A549 (cell line): ENCODE measurements at regions not wholly inside any gene's neighbourhood (a gene's known extent, or its start where the extent isn't known, plus 50 kb on each side); places are given as distances from the start of the nearest gene placed in this dataset.

Source experiments
- ATAC-seq, 2 experiments: fragments of 200-7000 bp in 1 of 2; fragments of >200 bp in 1 of 2; cut with Nextera tagmentation in 1 of 2; cut with Tn5 transposase in 1 of 2; 3 replicates each; pipeline versions ENCODE4 v1.8.0 to v1.9.1; 2018 to 2020; ENCODE audit warnings: mild to moderate bottlenecking in 1 of 2, moderate library complexity in 1 of 2
- CTCF ChIA-PET: fragments of 300-600 bp; sonication (Branson Sonifier 250); formaldehyde crosslinking; extraction: SDS; loops from one replicate; lab custom pipeline; 2021; ENCODE audit warnings: antibody characterized with exemption, inconsistent platforms; lab: Yijun Ruan, JAX
- POLR2A ChIA-PET: fragments of 350-600 bp; formaldehyde crosslinking; extraction: SDS; loops from one replicate; lab custom pipeline; 2021; ENCODE audit warnings: antibody characterized with exemption, inconsistent platforms; lab: Yijun Ruan, JAX
- DNase-seq, 2 experiments: peaks; one replicate each; pipeline versions ENCODE4 v3.0.0 to v3.0.0-alpha.2; 2011 to 2016; ENCODE audit warnings: low read depth in 1 of 2, low spot score in 1 of 2
- FAIRE-seq: peaks from 2 replicates; lab custom pipeline; 2011; peaks lifted over from hg19 to GRCh38; lab: Jason Lieb, UNC
- H3K27ac ChIP-seq, 2 experiments: fragments of >200 bp; sonication (Bioruptor Twin); formaldehyde crosslinking; 3 replicates each; pipeline ENCODE4 v1.5.1; 2016 to 2017
- H3K4me1 ChIP-seq: fragments of >200 bp; sonication (Bioruptor Twin); formaldehyde crosslinking; 3 replicates; pipeline ENCODE4 v1.6.1; 2016
- H3K4me2 ChIP-seq: fragments of >200 bp; sonication (Bioruptor Twin); formaldehyde crosslinking; 3 replicates; pipeline ENCODE4 v1.6.1; 2016
- H3K4me3 ChIP-seq: fragments of >200 bp; sonication (Bioruptor Twin); formaldehyde crosslinking; 3 replicates; pipeline ENCODE4 v1.5.1; 2016
- H3K9me3 ChIP-seq: fragments of >200 bp; sonication (Bioruptor Twin); formaldehyde crosslinking; 3 replicates; pipeline ENCODE4 v1.6.1; 2016
- BCL3 ChIP-seq: fragments of >200 bp; sonication (Bioruptor Twin); formaldehyde crosslinking; IDR thresholded peaks from 3 replicates; pipeline ENCODE4 v1.6.1; 2016
- CBX8 ChIP-seq: fragments of 200-600 bp; sonication (generic); IDR thresholded peaks from 2 replicates; pipeline ENCODE4 v1.6.1; 2016
- CHD4 ChIP-seq: fragments of 200-600 bp; sonication (generic); IDR thresholded peaks from 2 replicates; pipeline ENCODE4 v1.6.1; 2016; ENCODE audit warnings: antibody characterized with exemption, mild to moderate bottlenecking, borderline replicate concordance
- EP300 ChIP-seq, 2 experiments: fragments of >200 bp; sonication (Bioruptor Twin); formaldehyde crosslinking; IDR thresholded peaks; 2 replicates in 1 of 2; 3 replicates in 1 of 2; pipeline ENCODE4 v1.6.1; 2016 to 2017
- FOSL2 ChIP-seq, 2 experiments: fragments of 450-650 bp in 1 of 2; fragments of >200 bp in 1 of 2; sonication (Bioruptor Twin) in 1 of 2; formaldehyde crosslinking; IDR thresholded peaks; 2 replicates each; pipeline versions ENCODE4 v1.5.0 to v1.6.1; 2016 to 2020; ENCODE audit warnings: mild to moderate bottlenecking in 1 of 2, moderate library complexity in 1 of 2
- FOXS1 ChIP-seq: fragments of 250-450 bp; sonication (Bioruptor Pico); IDR thresholded peaks from 2 replicates; pipeline ENCODE4 v1.5.0; 2020; ENCODE audit warnings: mild to moderate bottlenecking, moderate library complexity
- GATA3 ChIP-seq: IDR thresholded peaks from 2 replicates; pipeline ENCODE4 v1.6.1; 2012; ENCODE audit warnings: borderline replicate concordance
- HOXB13 ChIP-seq: fragments of 250-450 bp; sonication (Bioruptor Pico); IDR thresholded peaks from 2 replicates; pipeline ENCODE4 v1.5.0; 2020; ENCODE audit warnings: low read depth, mild to moderate bottlenecking, moderate library complexity
- KDM1A ChIP-seq: fragments of 200-600 bp; sonication (generic); IDR thresholded peaks from 2 replicates; pipeline ENCODE4 v1.6.1; 2016; ENCODE audit warnings: low read depth, mild to moderate bottlenecking
- KDM5A ChIP-seq: fragments of 200-600 bp; sonication (generic); IDR thresholded peaks from 2 replicates; pipeline ENCODE4 v1.6.1; 2016; ENCODE audit warnings: antibody characterized with exemption, mild to moderate bottlenecking
- MAFK ChIP-seq: fragments of 450-650 bp; IDR thresholded peaks from 2 replicates; pipeline ENCODE4 v1.6.1; 2014; ENCODE audit not compliant: partially characterized antibody
- RAD21 ChIP-seq, 2 experiments: fragments of >200 bp in 1 of 2; sonication (Bioruptor Twin) in 1 of 2; formaldehyde crosslinking in 1 of 2; IDR thresholded peaks in 1 of 2; conservative IDR thresholded peaks in 1 of 2; 2 replicates in 1 of 2; 3 replicates in 1 of 2; pipeline ENCODE4 v1.6.1; 2012 to 2018; ENCODE audit warnings: inconsistent platforms in 1 of 2
- SREBF2 ChIP-seq: fragments of 450-650 bp; IDR thresholded peaks from 2 replicates; pipeline ENCODE4 v1.6.1; 2014; ENCODE audit warnings: mild to moderate bottlenecking, moderate library complexity
- USF2 ChIP-seq: fragments of 450-650 bp; IDR thresholded peaks from 2 replicates; pipeline ENCODE4 v1.6.1; 2014; ENCODE audit warnings: antibody characterized with exemption
- WGBS: methylation state at CpG from one replicate; pipeline ENCODE4 v1.1.6; 2017; ENCODE audit errors: missing lambda C conversion rate; 5-methylcytosine and 5-hydroxymethylcytosine counted together
- TF ChIP-seq, protein P1 (sequence below): fragments of 250-450 bp; sonication (Bioruptor Pico); IDR thresholded peaks from 2 replicates; pipeline ENCODE4 v1.5.0; 2021; ENCODE audit warnings: mild to moderate bottlenecking, moderate library complexity, borderline replicate concordance

DNA sequence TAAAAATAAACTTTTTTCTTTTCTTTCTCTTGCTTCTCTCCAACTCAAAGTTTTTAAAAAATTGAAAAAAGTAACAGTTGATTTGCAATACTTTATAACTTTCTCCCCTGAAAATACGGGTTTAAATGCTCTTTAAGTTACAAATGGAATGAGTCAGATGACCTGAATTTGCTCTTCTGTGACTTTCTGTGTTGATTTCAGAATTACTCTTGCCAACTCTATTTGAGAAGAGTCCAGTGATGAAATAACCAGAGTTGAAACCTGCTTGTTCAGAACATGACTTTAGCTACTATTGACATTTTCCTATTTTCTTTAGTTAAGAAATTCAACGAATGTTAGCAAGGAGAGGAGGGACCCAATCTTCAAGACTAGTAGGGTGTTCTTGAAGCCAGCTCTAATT, 146.1 kb upstream of the ZSWIM2 start:
- CTCF ChIA-PET: no interaction called here
- no peak overlapping the region for H3K4me2 ChIP-seq
- FAIRE-seq: no peak
- peaks cover 2% of the 10 kb centered on the region; the same call in 1 of the 3 replicates for H3K9me3 ChIP-seq
- no peaks in the 10 kb centered on the region for H3K4me1 ChIP-seq
- no peak for ATAC-seq
- H3K27ac ChIP-seq: no peak overlapping the region
- no peak for DNase-seq
- H3K4me3 ChIP-seq: no peak overlapping the region
- POLR2A ChIA-PET: no interaction called here
- WGBS: 0% methylated on average over 2 of the region's 2 CpGs
- no peak for TF ChIP-seq SREBF2
- no peak for TF ChIP-seq FOSL2 (IDR thresholded peaks at IDR 0.05)
- no peak for TF ChIP-seq FOSL2 (CRISPR knock-in tag; IDR thresholded peaks at IDR 0.05)
- TF ChIP-seq BCL3: no peak
- TF ChIP-seq FOXS1 (CRISPR knock-in tag): no peak
- no peak for TF ChIP-seq RAD21 (conservative IDR thresholded peaks at IDR 0.05 in 1 of 2, IDR thresholded peaks at IDR 0.05 in 1 of 2)
- TF ChIP-seq, protein P1, sequence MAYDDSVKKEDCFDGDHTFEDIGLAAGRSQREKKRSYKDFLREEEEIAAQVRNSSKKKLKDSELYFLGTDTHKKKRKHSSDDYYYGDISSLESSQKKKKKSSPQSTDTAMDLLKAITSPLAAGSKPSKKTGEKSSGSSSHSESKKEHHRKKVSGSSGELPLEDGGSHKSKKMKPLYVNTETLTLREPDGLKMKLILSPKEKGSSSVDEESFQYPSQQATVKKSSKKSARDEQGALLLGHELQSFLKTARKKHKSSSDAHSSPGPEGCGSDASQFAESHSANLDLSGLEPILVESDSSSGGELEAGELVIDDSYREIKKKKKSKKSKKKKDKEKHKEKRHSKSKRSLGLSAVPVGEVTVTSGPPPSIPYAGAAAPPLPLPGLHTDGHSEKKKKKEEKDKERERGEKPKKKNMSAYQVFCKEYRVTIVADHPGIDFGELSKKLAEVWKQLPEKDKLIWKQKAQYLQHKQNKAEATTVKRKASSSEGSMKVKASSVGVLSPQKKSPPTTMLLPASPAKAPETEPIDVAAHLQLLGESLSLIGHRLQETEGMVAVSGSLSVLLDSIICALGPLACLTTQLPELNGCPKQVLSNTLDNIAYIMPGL (CRISPR knock-in tag): no peak

DNA sequence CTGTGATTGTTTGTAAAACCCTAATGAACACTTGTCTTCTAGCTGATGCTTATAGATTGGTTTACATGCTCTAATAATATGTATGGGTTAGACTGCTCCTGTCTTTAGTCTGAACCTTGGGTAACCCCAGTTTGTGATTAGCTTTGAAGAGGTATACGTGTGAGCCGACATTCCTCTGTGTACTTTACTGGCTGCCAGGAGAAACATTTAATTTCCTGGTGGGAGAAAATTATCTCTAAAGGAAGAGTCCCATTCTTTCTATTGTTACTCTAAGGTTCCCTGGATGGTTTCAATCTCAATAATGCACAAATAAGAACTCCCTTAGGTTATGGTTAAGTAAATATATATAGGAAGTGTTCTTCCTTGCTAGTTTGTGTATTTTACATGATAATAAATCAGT, 143.6 kb upstream of the ZSWIM2 start:
- WGBS: 16% methylated on average over 2 of the region's 2 CpGs
- CTCF ChIA-PET: interaction anchor here (1.5 kb wide), 1 partner anchor 182 kb away, joined by 3 read pairs; no protein-coding TSS in a partner anchor
- H3K4me2 ChIP-seq: no peak overlapping the region

GRCh38 chr2:186991766-186992417, 142.9 kb upstream of the ZSWIM2 start:
- H3K4me1 ChIP-seq: no peaks in the 10 kb centered on the region
- 72% methylated on average over 4 of the region's 4 CpGs for WGBS
- CTCF ChIA-PET: interaction anchor here (1.4 to 1.5 kb wide), 2 partner anchors 9 to 183 kb away, joined by 3 to 4 read pairs; no protein-coding TSS in a partner anchor
- TF ChIP-seq EP300 (IDR thresholded peaks at IDR 0.05) (no peak), MAFK (no peak), CBX8 (no peak), HOXB13 (CRISPR knock-in tag) (no peak), KDM5A (no peak)
- ATAC-seq: peak; percentile 34 to 38; a peak in 1 of 6 replicates
- FAIRE-seq: no peak
- no peak overlapping the region for H3K27ac ChIP-seq
- DNase-seq: no peak
- POLR2A ChIA-PET: no interaction called here
- no peak overlapping the region for H3K4me3 ChIP-seq
- no peak overlapping the region for H3K4me2 ChIP-seq
- H3K9me3 ChIP-seq: peaks cover 4% of the 10 kb centered on the region; the same call in 1 of the 3 replicates

More for the DNA sequence above, 143.6 kb upstream of the ZSWIM2 start:
- no peak overlapping the region for H3K27ac ChIP-seq
- POLR2A ChIA-PET: no interaction called here
- no peak for TF ChIP-seq GATA3
- H3K4me3 ChIP-seq: no peak overlapping the region
- H3K4me1 ChIP-seq: no peaks in the 10 kb centered on the region
- H3K9me3 ChIP-seq: peaks cover 4% of the 10 kb centered on the region; the same call in 1 of the 3 replicates
- FAIRE-seq (no peak), ATAC-seq (no peak), DNase-seq (no peak)

DNA sequence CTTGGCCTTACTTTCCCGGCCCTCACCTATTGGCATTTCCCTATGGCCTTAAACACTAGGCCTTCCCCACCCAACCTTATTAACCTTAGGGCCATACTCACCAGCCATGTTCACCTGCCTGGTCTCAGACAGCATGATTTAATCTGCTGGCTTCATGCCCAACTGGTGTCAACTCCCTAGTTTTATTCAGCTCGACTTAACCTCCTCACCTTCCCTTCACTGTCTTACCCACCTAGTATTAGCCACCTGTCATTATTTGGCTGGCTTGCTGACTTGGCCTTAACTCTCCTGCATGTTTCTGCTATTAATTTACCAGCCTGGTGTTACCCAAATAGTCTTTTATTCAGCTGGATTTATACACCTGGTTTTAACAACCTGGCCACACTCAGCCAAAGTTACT, 136.0 kb upstream of the ZSWIM2 start:
- 38% methylated on average over 2 of the region's 2 CpGs for WGBS
- Histone ChIP-seq H3K4me2 (no peak overlapping the region), H3K27ac (no peak overlapping the region), H3K4me3 (no peak overlapping the region), H3K4me1 (no peaks in the 10 kb centered on the region), H3K9me3 (peaks cover under 1% of the 10 kb centered on the region; the same call in 1 of the 3 replicates)
- POLR2A ChIA-PET: no interaction called here
- FAIRE-seq: no peak
- no peak for TF ChIP-seq USF2
- no peak for TF ChIP-seq KDM1A
- TF ChIP-seq CHD4: no peak
- no peak for ATAC-seq
- no peak for DNase-seq
- CTCF ChIA-PET: no interaction called here
